ENCODE measurements at regions not wholly inside any gene's neighbourhood (a gene's known extent, or its start where the extent isn't known, plus 50 kb on each side); places are given as distances from the start of the nearest gene placed in this dataset.

- no peak for DNase-seq
Observed at GRCh38 chr11:82676483-82677094, 57.1 kb downstream of the FAM181B start.

- DNase-seq = no peak
Observed at GRCh38 chr11:82675838-82676237, 57.8 kb downstream of the FAM181B start.

- DNase-seq = no peak
Observed at GRCh38 chr11:82673631-82674030, 60.0 kb downstream of the FAM181B start.

GRCh38 chr11:82671451-82671850, 62.2 kb downstream of the FAM181B start:
- DNase-seq = no peak

GRCh38 chr11:82663535-82663934, 70.1 kb downstream of the FAM181B start:
- no peak for DNase-seq

GRCh38 chr11:82653752-82654151, 79.9 kb downstream of the FAM181B start:
- DNase-seq = no peak

- DNase-seq = no peak
Observed at GRCh38 chr11:82639251-82639650, 94.4 kb downstream of the FAM181B start.

- DNase-seq = no peak
Observed at GRCh38 chr11:82636615-82637014, 97.0 kb downstream of the FAM181B start.

GRCh38 chr11:82634091-82634490, 99.6 kb downstream of the FAM181B start:
- DNase-seq = no peak

- no peak for DNase-seq
Observed at GRCh38 chr11:82631722-82632630, 101.7 kb downstream of the FAM181B start.

- DNase-seq = no peak
Observed at GRCh38 chr11:82610671-82611070, 123.0 kb downstream of the FAM181B start.

GRCh38 chr11:82606738-82607137, 126.9 kb downstream of the FAM181B start:
- DNase-seq = no peak

GRCh38 chr11:82601711-82602110, 132.0 kb downstream of the FAM181B start:
- DNase-seq = no peak

GRCh38 chr11:82599836-82600235, 133.8 kb downstream of the FAM181B start:
- DNase-seq = no peak

GRCh38 chr11:82586581-82586980, 147.1 kb downstream of the FAM181B start:
- DNase-seq = no peak

- no peak for DNase-seq
Observed at GRCh38 chr11:82577246-82577645, 156.4 kb downstream of the FAM181B start.

GRCh38 chr11:82560836-82561235, 172.8 kb downstream of the FAM181B start:
- DNase-seq = no peak

GRCh38 chr11:82559609-82560008, 174.1 kb downstream of the FAM181B start:
- DNase-seq = no peak

GRCh38 chr11:82557274-82557673, 176.4 kb downstream of the FAM181B start:
- DNase-seq = no peak

GRCh38 chr11:82556210-82556609, 177.5 kb downstream of the FAM181B start:
- no peak for DNase-seq

- no peak for DNase-seq
Observed at GRCh38 chr11:82546661-82547557, 186.8 kb downstream of the FAM181B start.

GRCh38 chr11:82539669-82540068, 194.0 kb downstream of the FAM181B start:
- DNase-seq = no peak

- no peak for DNase-seq
Observed at GRCh38 chr11:82536706-82537105, 197.0 kb downstream of the FAM181B start.

Measured in activated gamma-delta T cell (primary cell).